Glutamatergic neuron (in vitro differentiated cells): ENCODE measurements at regions not wholly inside any gene's neighbourhood (a gene's known extent, or its start where the extent isn't known, plus 50 kb on each side); places are given as distances from the start of the nearest gene placed in this dataset.
A peak's percentile ranks its signal among the peaks of the same experiment; 100 is the strongest.

Source experiments
- DNase-seq: peaks from one replicate; pipeline ENCODE4 v3.0.0; 2022
- H3K27ac Mint-ChIP-seq: one replicate; pipeline ENCODE4 v1.8.0; 2020; ENCODE audit warnings: mild to moderate bottlenecking, mixed read lengths, inconsistent platforms; ENCODE audit not compliant: unreplicated experiment
- H3K27me3 Mint-ChIP-seq: one replicate; pipeline ENCODE4 v1.8.0; 2020; ENCODE audit warnings: mild to moderate bottlenecking, moderate library complexity, mixed read lengths, inconsistent platforms; ENCODE audit not compliant: unreplicated experiment
- H3K36me3 Mint-ChIP-seq: one replicate; pipeline ENCODE4 v1.8.0; 2020; ENCODE audit warnings: mild to moderate bottlenecking, mixed read lengths, inconsistent platforms; ENCODE audit not compliant: unreplicated experiment
- H3K4me1 Mint-ChIP-seq: one replicate; pipeline ENCODE4 v1.8.0; 2020; ENCODE audit warnings: mild to moderate bottlenecking, low read depth, mixed read lengths, inconsistent platforms; ENCODE audit not compliant: unreplicated experiment
- H3K4me3 Mint-ChIP-seq: one replicate; pipeline ENCODE4 v1.8.0; 2020; ENCODE audit warnings: mild to moderate bottlenecking, mixed read lengths, inconsistent platforms; ENCODE audit not compliant: unreplicated experiment
- H3K9me3 Mint-ChIP-seq: one replicate; pipeline ENCODE4 v1.8.0; 2020; ENCODE audit warnings: mild to moderate bottlenecking, moderate library complexity, mixed read lengths, inconsistent platforms; ENCODE audit not compliant: unreplicated experiment
- TF ChIP-seq, protein P1 (sequence below): fragments of 200-600 bp; sonication (generic); IDR thresholded peaks from one replicate; pipeline ENCODE4 v1.5.0; 2021; ENCODE audit not compliant: partially characterized antibody, unreplicated experiment

DNA sequence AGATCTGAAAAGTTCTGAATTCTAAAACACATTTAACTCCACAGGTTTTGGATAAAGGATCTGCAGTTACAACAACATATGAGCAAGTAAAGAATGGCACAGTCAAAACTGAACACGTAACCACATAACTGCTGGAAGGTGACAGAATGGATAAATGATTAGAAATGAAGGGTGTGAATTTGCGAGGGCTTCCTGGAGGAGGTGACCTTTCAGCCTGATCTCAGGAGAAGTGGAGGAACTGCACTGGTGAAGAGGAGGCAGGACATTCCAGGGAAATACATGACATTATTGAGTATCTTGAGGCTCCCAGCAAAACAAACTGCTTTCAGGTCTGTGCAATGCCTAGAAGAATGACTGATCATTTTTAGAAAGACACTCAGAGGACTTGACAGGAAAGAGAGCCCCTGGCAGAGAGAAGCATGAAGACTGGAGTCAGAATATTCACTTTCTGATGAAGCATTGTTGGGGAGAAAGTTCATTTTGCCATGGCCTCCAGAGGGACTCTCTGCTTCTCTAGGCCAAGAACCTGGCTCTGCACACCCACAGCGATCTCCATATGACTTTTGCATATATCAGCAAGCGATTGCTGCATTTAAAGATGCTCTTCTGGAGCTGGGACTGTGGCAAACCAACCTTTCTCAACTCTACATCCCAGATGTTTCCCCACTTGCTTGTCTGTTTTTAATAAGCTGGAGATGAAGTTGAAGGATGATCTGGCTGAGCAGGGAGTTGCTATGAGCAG is 122.7 kb upstream of the FAM78B start:
- Mint-ChIP-seq H3K9me3 (no peaks in the 10 kb centered on the region), H3K27me3 (peaks cover 2% of the 10 kb centered on the region), H3K27ac (no peak overlapping the region), H3K4me3 (no peak overlapping the region), H3K4me1 (no peaks in the 10 kb centered on the region), H3K36me3 (peaks cover 4% of the 10 kb centered on the region)
- TF ChIP-seq, protein P1, sequence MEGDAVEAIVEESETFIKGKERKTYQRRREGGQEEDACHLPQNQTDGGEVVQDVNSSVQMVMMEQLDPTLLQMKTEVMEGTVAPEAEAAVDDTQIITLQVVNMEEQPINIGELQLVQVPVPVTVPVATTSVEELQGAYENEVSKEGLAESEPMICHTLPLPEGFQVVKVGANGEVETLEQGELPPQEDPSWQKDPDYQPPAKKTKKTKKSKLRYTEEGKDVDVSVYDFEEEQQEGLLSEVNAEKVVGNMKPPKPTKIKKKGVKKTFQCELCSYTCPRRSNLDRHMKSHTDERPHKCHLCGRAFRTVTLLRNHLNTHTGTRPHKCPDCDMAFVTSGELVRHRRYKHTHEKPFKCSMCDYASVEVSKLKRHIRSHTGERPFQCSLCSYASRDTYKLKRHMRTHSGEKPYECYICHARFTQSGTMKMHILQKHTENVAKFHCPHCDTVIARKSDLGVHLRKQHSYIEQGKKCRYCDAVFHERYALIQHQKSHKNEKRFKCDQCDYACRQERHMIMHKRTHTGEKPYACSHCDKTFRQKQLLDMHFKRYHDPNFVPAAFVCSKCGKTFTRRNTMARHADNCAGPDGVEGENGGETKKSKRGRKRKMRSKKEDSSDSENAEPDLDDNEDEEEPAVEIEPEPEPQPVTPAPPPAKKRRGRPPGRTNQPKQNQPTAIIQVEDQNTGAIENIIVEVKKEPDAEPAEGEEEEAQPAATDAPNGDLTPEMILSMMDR, result no peak
- no peak for DNase-seq

DNA sequence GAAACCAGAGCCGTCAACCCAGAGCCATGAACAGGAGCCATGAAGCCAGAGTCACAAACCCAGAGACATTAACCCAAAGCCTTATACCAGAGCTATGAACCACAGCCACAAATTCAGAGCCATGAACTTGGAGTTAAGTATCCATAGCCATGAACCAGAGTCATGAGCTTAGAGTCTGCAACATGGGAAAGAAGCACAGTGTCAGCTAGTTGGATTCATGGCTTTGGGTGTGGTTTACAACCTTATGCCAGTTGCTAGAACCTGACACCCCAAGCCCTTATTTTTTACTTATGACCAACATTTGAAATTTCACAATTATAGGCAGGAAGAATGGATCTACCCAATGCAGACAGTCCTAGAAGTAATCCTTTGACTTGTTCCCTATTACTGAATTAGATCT is 128.9 kb upstream of the FAM78B start:
- Mint-ChIP-seq H3K9me3 (no peaks in the 10 kb centered on the region), H3K27me3 (no peaks in the 10 kb centered on the region), H3K27ac (no peak overlapping the region), H3K36me3 (no peaks in the 10 kb centered on the region), H3K4me3 (no peak overlapping the region), H3K4me1 (no peaks in the 10 kb centered on the region)
- TF ChIP-seq, protein P1, result no peak
- DNase-seq, result no peak

DNA sequence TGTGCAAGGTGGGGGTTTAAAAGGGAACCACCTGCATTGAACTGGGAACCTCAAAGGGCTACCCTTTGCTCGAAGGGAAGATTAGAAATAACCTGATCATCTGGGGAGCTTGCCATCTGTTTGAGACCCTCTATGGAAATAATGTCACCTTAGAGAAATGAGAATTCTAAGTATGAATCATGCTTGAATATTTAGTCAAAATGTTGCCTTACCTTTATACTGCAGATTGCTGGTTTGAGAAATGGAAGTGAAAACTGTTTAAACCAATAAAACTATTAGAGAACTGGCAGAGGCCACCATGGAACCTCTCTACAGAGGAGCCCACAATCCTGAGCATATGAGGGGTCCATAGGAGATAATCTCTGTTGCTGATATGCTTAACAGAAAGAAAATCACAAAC is 131.2 kb upstream of the FAM78B start:
- no peak overlapping the region for H3K4me3 Mint-ChIP-seq
- H3K27ac Mint-ChIP-seq, result no peak overlapping the region
- no peak for DNase-seq
- H3K9me3 Mint-ChIP-seq, result no peaks in the 10 kb centered on the region
- peaks cover 1% of the 10 kb centered on the region for H3K4me1 Mint-ChIP-seq
- no peaks in the 10 kb centered on the region for H3K27me3 Mint-ChIP-seq
- TF ChIP-seq, protein P1, result no peak
- H3K36me3 Mint-ChIP-seq, result no peaks in the 10 kb centered on the region

DNA sequence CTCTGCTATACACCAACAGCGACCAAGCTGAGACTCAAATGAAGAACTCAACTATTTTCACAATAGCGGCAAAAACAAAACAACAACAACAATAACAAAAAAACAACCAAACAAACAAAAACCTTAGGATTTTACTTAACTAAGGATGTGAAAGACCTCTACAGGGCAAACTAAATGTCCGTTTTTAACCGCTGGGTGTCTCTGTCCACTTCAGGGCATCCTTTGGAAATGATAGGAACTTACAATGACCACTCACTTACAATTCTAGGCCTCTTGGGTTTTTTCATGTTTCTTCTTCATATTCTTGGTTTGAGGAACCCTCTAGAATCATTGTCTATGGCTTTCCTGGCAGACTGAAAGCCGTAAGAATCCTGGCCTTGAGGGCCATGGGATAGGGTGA is 134.0 kb upstream of the FAM78B start:
- no peak for DNase-seq
- Mint-ChIP-seq H3K27ac (no peak overlapping the region), H3K36me3 (no peaks in the 10 kb centered on the region), H3K9me3 (peaks cover 1% of the 10 kb centered on the region), H3K4me3 (no peak overlapping the region), H3K27me3 (peaks cover 4% of the 10 kb centered on the region), H3K4me1 (peaks cover 8% of the 10 kb centered on the region)
- TF ChIP-seq, protein P1, result no peak

DNA sequence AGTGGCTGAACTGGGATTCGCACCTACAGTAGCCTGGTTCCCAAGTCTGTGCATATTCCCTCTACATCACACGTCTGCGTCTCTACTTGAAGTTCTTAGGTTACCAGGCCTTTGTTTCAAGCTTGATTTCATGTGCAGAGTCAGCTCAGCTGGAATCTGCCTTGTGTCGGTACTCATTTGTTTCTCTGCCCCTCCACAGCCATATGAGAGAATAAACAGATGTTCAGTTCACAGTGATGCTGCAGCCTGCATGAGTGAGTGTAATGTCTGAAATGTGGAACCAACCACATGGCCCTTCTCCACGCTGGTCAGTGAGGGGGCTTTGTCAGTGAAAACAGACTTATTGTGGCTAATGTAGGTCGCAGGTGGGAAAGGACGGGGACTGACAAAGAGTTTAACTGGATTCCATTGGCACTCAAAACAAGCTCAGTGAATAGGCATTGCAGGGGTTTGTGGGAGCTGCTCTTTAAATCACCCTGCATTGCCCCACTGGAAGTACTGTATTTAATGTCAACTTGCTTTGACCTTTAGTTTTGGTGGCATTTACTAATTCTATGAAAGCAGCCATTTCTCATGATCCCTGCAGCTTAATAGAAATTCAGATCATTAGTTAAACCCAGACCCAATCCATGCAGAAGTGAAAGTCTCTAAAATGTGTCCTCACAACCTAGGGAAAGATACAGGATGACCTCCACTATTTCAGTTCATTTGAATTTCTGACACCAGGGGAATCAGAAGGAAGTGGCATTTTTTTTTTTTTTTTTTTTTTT is 136.4 kb upstream of the FAM78B start:
- Mint-ChIP-seq H3K27me3 (peaks cover 4% of the 10 kb centered on the region), H3K36me3 (no peaks in the 10 kb centered on the region), H3K4me1 (peaks cover 21% of the 10 kb centered on the region), H3K27ac (peak overlapping the region; percentile 88), H3K4me3 (no peak overlapping the region), H3K9me3 (peaks cover 1% of the 10 kb centered on the region)
- TF ChIP-seq, protein P1, result no peak
- DNase-seq, result no peak
